ENCODE measurements at regions not wholly inside any gene's neighbourhood (a gene's known extent, or its start where the extent isn't known, plus 50 kb on each side); places are given as distances from the start of the nearest gene placed in this dataset.

- H3K27ac ChIP-seq, result no peak overlapping the region
- no peak for DNase-seq (ENCODE audit: low spot score in 2 of 2)
- H3K9me3 ChIP-seq, result peaks cover 0 to 12% (median 1%) of the 10 kb centered on the region in 4 donors
- WGBS, 2 donors, result 37 to 39% methylated on average over 5 of the region's 5 CpGs
- no peak overlapping the region for H3K4me3 ChIP-seq
- H3K36me3 ChIP-seq, result no peaks in the 10 kb centered on the region
- no peak for TF ChIP-seq CTCF (IDR thresholded peaks at IDR 0.05)
- H3K4me1 ChIP-seq, result peaks cover 0 to 25% (median 2%) of the 10 kb centered on the region in 4 donors
- H3K27me3 ChIP-seq, result no peaks in the 10 kb centered on the region
These were observed 2352.3 kb downstream of the PCDH7 start for GRCh38 chr4:33072298-33073089.

GRCh38 chr4:33073811-33074210, 2353.6 kb downstream of the PCDH7 start:
- WGBS, 2 donors, result 23 to 25% methylated on average over 1 of the region's 1 CpG
- H3K27ac ChIP-seq, result no peak overlapping the region
- TF ChIP-seq POLR2A (IDR thresholded peaks at IDR 0.05) (no peak), EP300 (IDR thresholded peaks at IDR 0.05) (no peak), CTCF (IDR thresholded peaks at IDR 0.05) (no peak)
- no peaks in the 10 kb centered on the region for H3K36me3 ChIP-seq
- no peaks in the 10 kb centered on the region for H3K27me3 ChIP-seq
- DNase-seq (ENCODE audit: low spot score in 2 of 2), result no peak
- H3K9me3 ChIP-seq, result peaks cover 0 to 9% (median 0%) of the 10 kb centered on the region in 4 donors
- H3K4me1 ChIP-seq, result peaks cover 0 to 25% (median 2%) of the 10 kb centered on the region in 4 donors
- no peak overlapping the region for H3K4me3 ChIP-seq

- 98 to 100% methylated on average over 2 of the region's 2 CpGs for WGBS, 2 donors
- no peak for DNase-seq (ENCODE audit: low spot score in 2 of 2)
- peaks cover 0 to 10% (median 2%) of the 10 kb centered on the region in 4 donors for H3K4me1 ChIP-seq
- no peaks in the 10 kb centered on the region for H3K27me3 ChIP-seq
- H3K9me3 ChIP-seq, result no peaks in the 10 kb centered on the region
- TF ChIP-seq CTCF (IDR thresholded peaks at IDR 0.05) (no peak), EP300 (IDR thresholded peaks at IDR 0.05) (no peak), POLR2A (IDR thresholded peaks at IDR 0.05) (no peak)
- no peaks in the 10 kb centered on the region for H3K36me3 ChIP-seq
- no peak overlapping the region for H3K4me3 ChIP-seq
- no peak overlapping the region for H3K27ac ChIP-seq
These were observed 2358.0 kb downstream of the PCDH7 start for GRCh38 chr4:33078145-33078544.

- Histone ChIP-seq H3K4me3 (no peak overlapping the region), H3K27ac (no peak overlapping the region), H3K27me3 (no peaks in the 10 kb centered on the region), H3K4me1 (no peaks in the 10 kb centered on the region), H3K9me3 (no peaks in the 10 kb centered on the region), H3K36me3 (no peaks in the 10 kb centered on the region)
- TF ChIP-seq POLR2A (IDR thresholded peaks at IDR 0.05) (no peak), EP300 (IDR thresholded peaks at IDR 0.05) (no peak), CTCF (IDR thresholded peaks at IDR 0.05) (no peak)
- WGBS, 2 donors, result 52 to 64% methylated on average over 2 of the region's 2 CpGs
- DNase-seq (ENCODE audit: low spot score in 2 of 2), result no peak
These were observed 2360.1 kb downstream of the PCDH7 start for GRCh38 chr4:33080275-33080674.

- no peaks in the 10 kb centered on the region for H3K36me3 ChIP-seq
- no peak overlapping the region for H3K4me3 ChIP-seq
- H3K27me3 ChIP-seq, result no peaks in the 10 kb centered on the region
- no peak for TF ChIP-seq EP300 (IDR thresholded peaks at IDR 0.05)
- TF ChIP-seq POLR2A (IDR thresholded peaks at IDR 0.05), result no peak
- no peak for TF ChIP-seq CTCF (IDR thresholded peaks at IDR 0.05)
- WGBS, 2 donors, result 27 to 35% methylated on average over 2 of the region's 2 CpGs
- H3K27ac ChIP-seq, result no peak overlapping the region
- peaks cover 0 to 7% (median 0%) of the 10 kb centered on the region in 4 donors for H3K4me1 ChIP-seq
- no peaks in the 10 kb centered on the region for H3K9me3 ChIP-seq
- no peak for DNase-seq (ENCODE audit: low spot score in 2 of 2)
These were observed 2365.5 kb downstream of the PCDH7 start for GRCh38 chr4:33085709-33086108.
